ENCODE measurements at regions not wholly inside any gene's neighbourhood (a gene's known extent, or its start where the extent isn't known, plus 50 kb on each side); places are given as distances from the start of the nearest gene placed in this dataset.

GRCh38 chr11:70778883-70779282 lies 380.6 kb downstream of the CTTN start:
- Histone ChIP-seq H3K27me3 (ENCODE audit: insufficient read depth, low read length) (no peaks in the 10 kb centered on the region), H3K79me2 (ENCODE audit: insufficient read depth, low read length) (no peaks in the 10 kb centered on the region), H3K4me2 (ENCODE audit: low read length) (no peak overlapping the region), H3K9me3 (ENCODE audit: control insufficient read depth in 1 of 2, insufficient read depth in 1 of 2, low read depth in 1 of 2, low read length in 2 of 2) (no peaks in the 10 kb centered on the region), H3K4me3 (replicated peaks in 1 of 2; ENCODE audit: low read depth in 1 of 2, low read length in 2 of 2) (no peak overlapping the region), H3K27ac (ENCODE audit: low read depth, low read length) (no peak overlapping the region), H3K4me1 (ENCODE audit: control insufficient read depth in 1 of 2, insufficient read depth in 2 of 2, low read length in 2 of 2) (no peaks in the 10 kb centered on the region), H3K36me3 (ENCODE audit: control insufficient read depth in 1 of 2, insufficient read depth in 2 of 2, low read length in 2 of 2) (no peaks in the 10 kb centered on the region), H4K20me1 (ENCODE audit: insufficient read depth) (no peaks in the 10 kb centered on the region), H3K9me2 (ENCODE audit: insufficient read depth) (no peaks in the 10 kb centered on the region), H3K9ac (ENCODE audit: low read length) (no peak overlapping the region), H2AFZ (ENCODE audit: low read depth, low read length, poor library complexity, severe bottlenecking) (no peak overlapping the region)
- CTCF ChIA-PET = no interaction called here
- RAD21 ChIA-PET (ENCODE audit: low non-redundant PET in 1 of 2, low total read pairs in 2 of 2, uncharacterized antibody in 2 of 2, unreplicated experiment in 2 of 2) = no interaction called here
- ATAC-seq = no peak
- intact Hi-C loops (cut with micrococcal nuclease) = no loop called here
- no TSS peak for BruUV-seq (replicated peaks)
- POLR2A ChIA-PET = no interaction called here
- no peak for DNase-seq (ENCODE audit: low read depth, low spot score)
- no peak for TF ChIP-seq MAX (IDR thresholded peaks at IDR 0.05)
- no peak for TF ChIP-seq EGR1 (IDR thresholded peaks at IDR 0.05; ENCODE audit: low read depth)

- CTCF ChIA-PET = no interaction called here
- no peaks in the 10 kb centered on the region for H4K20me1 ChIP-seq (ENCODE audit: insufficient read depth)
- no peaks in the 10 kb centered on the region for H3K4me1 ChIP-seq (ENCODE audit: control insufficient read depth in 1 of 2, insufficient read depth in 2 of 2, low read length in 2 of 2)
- no peaks in the 10 kb centered on the region for H3K36me3 ChIP-seq (ENCODE audit: control insufficient read depth in 1 of 2, insufficient read depth in 2 of 2, low read length in 2 of 2)
- ATAC-seq (no peak), DNase-seq (ENCODE audit: low read depth, low spot score) (no peak)
- H3K4me2 ChIP-seq (ENCODE audit: low read length) = no peak overlapping the region
- POLR2A ChIA-PET = no interaction called here
- no peak overlapping the region for H3K9ac ChIP-seq (ENCODE audit: low read length)
- no TSS peak for BruUV-seq (replicated peaks)
- no peaks in the 10 kb centered on the region for H3K9me3 ChIP-seq (ENCODE audit: control insufficient read depth in 1 of 2, insufficient read depth in 1 of 2, low read depth in 1 of 2, low read length in 2 of 2)
- RAD21 ChIA-PET (ENCODE audit: low non-redundant PET in 1 of 2, low total read pairs in 2 of 2, uncharacterized antibody in 2 of 2, unreplicated experiment in 2 of 2) = no interaction called here
- H3K4me3 ChIP-seq (replicated peaks in 1 of 2; ENCODE audit: low read depth in 1 of 2, low read length in 2 of 2) = no peak overlapping the region
- no peaks in the 10 kb centered on the region for H3K27me3 ChIP-seq (ENCODE audit: insufficient read depth, low read length)
- no peak overlapping the region for H2AFZ ChIP-seq (ENCODE audit: low read depth, low read length, poor library complexity, severe bottlenecking)
- intact Hi-C loops (cut with micrococcal nuclease) = no loop called here
- H3K79me2 ChIP-seq (ENCODE audit: insufficient read depth, low read length) = no peaks in the 10 kb centered on the region
- H3K27ac ChIP-seq (ENCODE audit: low read depth, low read length) = no peak overlapping the region
- no peaks in the 10 kb centered on the region for H3K9me2 ChIP-seq (ENCODE audit: insufficient read depth)
- TF ChIP-seq TCF7L2 (IDR thresholded peaks at IDR 0.05; ENCODE audit: borderline replicate concordance, extremely low read depth, insufficient read depth, insufficient read length) = no peak
- TF ChIP-seq ZFX (IDR thresholded peaks at IDR 0.05) = no peak
- TF ChIP-seq CTCF (IDR thresholded peaks at IDR 0.05 in 2 of 3, conservative IDR thresholded peaks at IDR 0.05 in 1 of 3; ENCODE audit: borderline replicate concordance in 1 of 3, insufficient read depth in 1 of 3, low read depth in 2 of 3, low read length in 2 of 3) = no peak
- no peak for TF ChIP-seq CEBPB (IDR thresholded peaks at IDR 0.05; ENCODE audit: low read depth)
- TF ChIP-seq EZH2phosphoT487 (IDR thresholded peaks at IDR 0.05; ENCODE audit: borderline replicate concordance) = no peak
- no peak for TF ChIP-seq ELF1 (IDR thresholded peaks at IDR 0.05; ENCODE audit: borderline replicate concordance, low read depth)
- no peak for TF ChIP-seq FOSL1 (IDR thresholded peaks at IDR 0.05; ENCODE audit: low read depth)
- TF ChIP-seq, protein P1, sequence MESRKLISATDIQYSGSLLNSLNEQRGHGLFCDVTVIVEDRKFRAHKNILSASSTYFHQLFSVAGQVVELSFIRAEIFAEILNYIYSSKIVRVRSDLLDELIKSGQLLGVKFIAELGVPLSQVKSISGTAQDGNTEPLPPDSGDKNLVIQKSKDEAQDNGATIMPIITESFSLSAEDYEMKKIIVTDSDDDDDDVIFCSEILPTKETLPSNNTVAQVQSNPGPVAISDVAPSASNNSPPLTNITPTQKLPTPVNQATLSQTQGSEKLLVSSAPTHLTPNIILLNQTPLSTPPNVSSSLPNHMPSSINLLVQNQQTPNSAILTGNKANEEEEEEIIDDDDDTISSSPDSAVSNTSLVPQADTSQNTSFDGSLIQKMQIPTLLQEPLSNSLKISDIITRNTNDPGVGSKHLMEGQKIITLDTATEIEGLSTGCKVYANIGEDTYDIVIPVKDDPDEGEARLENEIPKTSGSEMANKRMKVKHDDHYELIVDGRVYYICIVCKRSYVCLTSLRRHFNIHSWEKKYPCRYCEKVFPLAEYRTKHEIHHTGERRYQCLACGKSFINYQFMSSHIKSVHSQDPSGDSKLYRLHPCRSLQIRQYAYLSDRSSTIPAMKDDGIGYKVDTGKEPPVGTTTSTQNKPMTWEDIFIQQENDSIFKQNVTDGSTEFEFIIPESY (IDR thresholded peaks at IDR 0.05; ENCODE audit: extremely low read depth, insufficient replicate concordance, low read length) = no peak
- no peak for TF ChIP-seq CBX3 (IDR thresholded peaks at IDR 0.05; ENCODE audit: low read depth)
- no peak for TF ChIP-seq POLR2A (IDR thresholded peaks at IDR 0.05; ENCODE audit: borderline replicate concordance, extremely low read depth, insufficient read depth, insufficient read length)
- TF ChIP-seq YY1 (IDR thresholded peaks at IDR 0.05; ENCODE audit: extremely low read depth, insufficient replicate concordance, low read depth, low read length) = no peak
- TF ChIP-seq EZH2 (IDR thresholded peaks at IDR 0.05) = no peak
- TF ChIP-seq SRF (IDR thresholded peaks at IDR 0.05; ENCODE audit: low read depth) = no peak
- TF ChIP-seq ZNF274 (IDR thresholded peaks at IDR 0.05; ENCODE audit: low read depth, low read length) = no peak
- no peak for TF ChIP-seq JUND (IDR thresholded peaks at IDR 0.05)
- no peak for TF ChIP-seq MAX (IDR thresholded peaks at IDR 0.05)
Measured at GRCh38 chr11:70779433-70780245, 381.3 kb downstream of the CTTN start.
